ENCODE measurements at regions not wholly inside any gene's neighbourhood (a gene's known extent, or its start where the extent isn't known, plus 50 kb on each side); places are given as distances from the start of the nearest gene placed in this dataset.
"Not testable (repeated sequence)": the region's sequence is repeated elsewhere in the genome, so short reads cannot be mapped to it uniquely, and the experiment has no call there.

- DNase-seq: no peak
Measured at GRCh38 chr7:118949031-118949430, 724.5 kb downstream of the ANKRD7 start.

GRCh38 chr7:118956285-118956684 is 731.8 kb downstream of the ANKRD7 start:
- DNase-seq: not testable (repeated sequence)

- DNase-seq: no peak
Measured at GRCh38 chr7:118969370-118969769, 744.9 kb downstream of the ANKRD7 start.

DNA sequence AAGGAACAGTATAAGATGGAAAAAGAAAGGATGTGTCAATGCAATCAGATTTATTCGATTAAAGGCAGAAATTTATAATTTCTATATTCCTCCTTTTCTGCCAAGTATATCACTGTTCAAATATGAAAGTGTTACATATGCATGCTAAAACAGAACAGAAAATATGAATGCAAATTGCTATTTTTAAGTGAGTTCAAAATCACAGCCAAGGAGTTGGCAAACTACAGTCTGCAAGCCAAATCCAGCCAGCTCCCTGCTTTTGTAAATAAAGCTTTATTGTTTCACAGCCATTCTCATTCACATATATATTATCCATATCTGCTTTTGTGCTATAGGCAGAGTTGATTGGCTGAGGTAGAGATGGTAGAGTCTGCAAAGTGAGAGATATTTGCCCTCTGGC is 747.2 kb downstream of the ANKRD7 start:
- no peak for DNase-seq

- no peak for DNase-seq
Measured at GRCh38 chr7:118974836-118975235, 750.3 kb downstream of the ANKRD7 start.

- DNase-seq: no peak
Measured at GRCh38 chr7:118995350-118995749, 770.8 kb downstream of the ANKRD7 start.

DNA sequence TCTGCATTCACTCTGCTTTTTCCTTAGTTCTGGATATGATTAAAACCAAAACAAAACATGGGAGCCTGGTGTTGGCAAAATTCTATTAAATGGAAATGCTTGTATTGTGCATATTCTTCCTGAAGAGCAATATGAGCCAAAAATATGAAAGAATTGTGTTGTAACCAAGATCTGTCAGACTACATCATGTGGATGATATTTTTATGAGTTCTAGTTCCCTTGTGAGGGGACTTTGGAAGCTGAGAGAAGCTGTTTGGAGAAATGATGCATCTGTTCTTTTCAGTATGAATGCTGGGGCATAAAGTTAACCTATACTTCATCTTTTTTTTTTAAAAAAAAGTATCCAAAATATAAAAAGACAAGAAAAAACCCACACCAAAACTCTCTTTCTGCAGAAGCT is 782.7 kb downstream of the ANKRD7 start:
- no peak for DNase-seq

GRCh38 chr7:119010635-119011034 is 786.1 kb downstream of the ANKRD7 start:
- no peak for DNase-seq

GRCh38 chr7:119026391-119026790 is 801.9 kb downstream of the ANKRD7 start:
- DNase-seq: no peak

DNA sequence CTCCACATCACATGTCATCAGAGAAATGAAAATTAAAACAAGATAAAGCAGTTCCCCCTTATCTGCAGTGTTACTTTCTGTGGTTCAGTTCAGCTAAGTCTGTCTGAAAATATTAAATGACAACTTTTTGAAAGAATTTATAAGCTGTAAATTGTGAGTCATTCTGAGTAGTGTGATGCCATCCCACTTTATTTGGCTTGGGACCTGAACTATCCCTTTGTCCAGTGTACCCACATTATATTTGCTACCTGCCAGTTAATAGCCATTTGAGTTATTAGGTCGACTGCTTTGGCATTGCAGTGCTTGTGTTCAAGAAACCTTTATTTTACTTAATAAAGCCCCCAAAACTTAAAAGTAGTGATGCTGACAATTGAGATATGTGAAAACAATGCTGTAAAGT is 804.2 kb downstream of the ANKRD7 start:
- DNase-seq: no peak

- not testable (repeated sequence) for DNase-seq
Measured at GRCh38 chr7:119032136-119032535, 807.6 kb downstream of the ANKRD7 start.

DNA sequence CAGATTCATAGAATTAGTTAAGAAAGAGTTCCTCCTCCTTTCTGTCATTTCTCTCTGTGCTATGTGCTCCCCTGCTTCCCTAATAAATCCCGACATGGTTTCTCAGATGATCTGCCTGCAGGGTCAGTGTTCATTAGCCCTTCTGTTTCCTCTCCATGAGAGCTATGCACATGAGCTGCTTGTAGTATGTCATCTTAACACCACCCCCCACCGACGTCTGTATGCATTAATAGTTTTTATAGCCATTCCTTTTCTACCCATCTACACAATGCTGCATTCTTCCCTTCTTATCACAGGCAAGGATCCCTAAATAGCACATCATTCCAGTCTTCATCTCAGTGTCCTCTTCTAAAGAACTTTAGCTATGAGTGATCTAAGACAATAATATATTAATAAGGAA is 809.1 kb downstream of the ANKRD7 start:
- no peak for DNase-seq

DNA sequence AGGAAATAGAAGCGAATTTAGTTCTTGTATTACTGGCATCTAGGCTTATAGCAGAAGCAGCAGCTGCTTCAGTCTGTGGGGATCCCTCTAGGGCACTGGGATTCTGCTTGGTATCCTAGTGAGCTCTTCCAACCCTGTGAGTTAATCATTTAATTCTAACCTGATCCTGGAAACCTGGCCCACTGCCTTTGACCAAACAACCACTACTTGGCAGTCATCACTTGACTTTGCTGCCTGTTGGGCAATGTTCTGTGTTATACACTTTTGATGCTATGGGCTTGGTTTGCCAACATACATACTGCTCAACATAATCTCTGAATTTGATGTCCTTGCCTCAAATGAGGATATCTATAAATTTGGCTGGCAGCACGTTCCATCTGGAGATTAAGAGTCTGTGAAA is 813.4 kb downstream of the ANKRD7 start:
- DNase-seq: no peak

GRCh38 chr7:119046068-119046467 is 821.6 kb downstream of the ANKRD7 start:
- no peak for DNase-seq

GRCh38 chr7:119065966-119066365 is 841.5 kb downstream of the ANKRD7 start:
- no peak for DNase-seq

- no peak for DNase-seq
Measured at GRCh38 chr7:119086026-119086425, 861.5 kb downstream of the ANKRD7 start.

DNA sequence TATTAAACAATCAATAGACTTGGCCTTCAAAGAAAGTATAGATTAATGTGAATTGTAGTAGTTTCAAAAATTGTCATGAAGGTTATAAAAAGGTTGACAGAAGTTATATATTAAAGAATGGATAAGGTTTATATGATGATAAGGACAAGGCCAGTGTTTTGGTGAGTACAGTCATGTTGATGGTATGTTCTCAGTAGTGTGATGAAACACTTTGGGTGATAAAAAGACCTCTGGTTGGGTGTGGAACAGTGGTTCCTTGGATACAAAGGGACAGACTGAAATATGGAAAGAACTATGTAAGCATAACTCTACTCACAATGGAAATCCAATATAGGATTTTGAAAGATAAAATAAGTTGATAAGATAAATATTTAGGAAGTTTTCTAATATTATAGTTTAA is 866.3 kb downstream of the ANKRD7 start:
- no peak for DNase-seq

- DNase-seq: no peak
Measured at GRCh38 chr7:119096683-119097082, 872.2 kb downstream of the ANKRD7 start.

DNA sequence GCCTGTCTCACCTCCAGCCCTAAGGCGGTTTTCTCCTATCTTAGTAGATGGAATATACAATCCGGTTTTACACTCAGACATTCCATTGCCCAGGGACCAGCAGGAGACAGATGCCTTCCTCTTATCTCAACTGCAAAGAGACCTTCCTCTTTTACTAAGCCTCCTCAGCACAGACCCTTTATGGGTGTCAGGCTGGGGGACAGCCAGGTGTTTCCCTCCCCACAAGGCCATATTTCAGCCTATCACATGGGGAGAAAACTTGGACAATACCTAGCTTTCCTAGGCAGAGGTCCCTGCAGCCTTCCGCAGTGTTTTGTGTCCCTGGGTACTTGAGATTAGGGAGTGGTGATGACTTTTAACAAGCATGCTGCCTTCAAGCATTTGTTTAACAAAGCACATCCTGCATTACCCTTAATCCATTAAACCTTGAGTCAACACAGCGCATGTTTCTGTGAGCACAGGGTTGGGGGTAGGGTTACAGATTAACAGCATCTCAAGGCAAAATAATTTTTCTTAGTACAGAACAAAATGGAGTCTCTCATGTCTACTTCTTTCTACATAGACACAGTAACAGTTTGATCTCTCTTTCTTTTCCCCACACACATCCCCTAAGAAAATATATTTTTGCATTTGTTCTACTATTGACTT is 876.2 kb downstream of the ANKRD7 start:
- not testable (repeated sequence) for DNase-seq

DNA sequence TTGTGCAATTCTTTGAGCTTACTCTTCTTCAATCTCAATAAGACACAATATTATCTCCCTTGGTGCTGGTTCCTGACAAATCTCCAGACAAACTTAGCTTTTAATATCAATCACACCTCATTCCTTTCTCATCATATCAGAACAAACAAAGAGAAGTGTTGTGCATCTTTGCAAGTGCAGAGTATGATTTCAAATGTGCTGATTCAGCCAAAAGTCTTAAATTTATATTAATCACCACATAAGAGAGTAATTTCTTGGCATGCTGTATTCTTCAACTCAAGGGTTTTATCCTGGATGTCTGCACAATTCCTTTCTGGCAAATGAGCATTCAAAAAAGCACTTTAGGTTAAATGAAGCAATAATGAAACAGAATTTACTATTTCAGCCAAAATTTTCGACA is 877.8 kb downstream of the ANKRD7 start:
- DNase-seq: no peak

- DNase-seq: no peak
Measured at GRCh38 chr7:119105381-119105780, 880.9 kb downstream of the ANKRD7 start.

DNA sequence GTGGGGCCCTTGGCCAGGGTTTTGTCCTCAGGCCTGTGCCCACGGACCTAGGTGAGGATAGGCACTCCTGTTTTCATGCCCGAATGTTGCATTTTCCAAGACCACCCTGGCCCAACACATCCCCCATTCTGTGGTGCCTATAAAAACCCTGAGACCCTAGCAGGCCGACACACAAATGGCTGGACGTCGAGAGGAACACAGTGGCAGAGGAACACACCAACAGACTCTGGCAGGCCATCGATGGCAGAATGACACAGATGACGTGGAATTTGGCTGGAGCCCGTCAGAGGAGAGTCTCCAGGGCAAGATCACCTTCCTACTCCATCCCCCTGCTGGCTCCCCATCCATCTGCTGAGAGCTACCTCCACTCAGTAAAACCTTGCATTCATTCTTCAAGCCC is 898.8 kb downstream of the ANKRD7 start:
- DNase-seq: no peak

DNA sequence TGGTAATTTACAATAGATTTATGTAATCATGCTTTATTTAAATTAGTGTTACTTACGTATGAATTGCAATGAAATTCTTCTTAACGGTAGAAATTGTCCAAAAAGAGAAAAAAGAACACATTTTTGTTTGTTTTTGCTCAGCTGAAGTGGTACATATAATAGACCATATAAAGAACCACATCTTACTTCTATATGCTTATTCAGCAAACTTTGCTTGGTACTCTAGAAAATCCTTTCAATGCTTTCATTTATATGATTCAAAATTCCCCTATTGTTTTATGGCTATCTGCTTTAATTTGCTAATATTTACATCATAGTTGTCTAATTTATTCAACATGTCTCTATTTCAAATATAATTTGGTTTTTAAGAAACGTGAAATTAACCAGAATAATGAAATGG is 903.2 kb downstream of the ANKRD7 start:
- no peak for DNase-seq

DNA sequence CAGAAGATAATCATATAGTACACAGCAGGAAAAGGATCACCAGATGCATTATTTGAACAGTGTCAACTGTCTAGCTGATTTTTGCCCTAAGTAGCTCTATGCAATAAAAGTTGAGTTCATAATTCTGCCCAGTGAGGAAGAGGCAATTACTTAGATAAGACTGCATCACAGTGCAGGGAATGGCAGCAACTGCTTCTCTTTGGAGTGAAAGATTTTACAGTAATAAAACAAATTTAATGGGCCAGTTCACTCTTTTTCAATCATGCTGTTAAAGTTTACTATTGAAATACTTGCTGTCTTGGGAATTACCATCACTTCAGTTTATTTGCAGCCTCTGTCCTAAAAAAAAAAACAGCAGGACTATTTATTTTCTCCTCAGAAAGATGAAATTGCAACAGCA is 907.9 kb downstream of the ANKRD7 start:
- no peak for DNase-seq

- no peak for DNase-seq
Measured at GRCh38 chr7:119167431-119167830, 942.9 kb downstream of the ANKRD7 start.

GRCh38 chr7:119172043-119172442 is 947.5 kb downstream of the ANKRD7 start:
- DNase-seq: no peak

Data from suppressor macrophage treated with lipopolysaccharide for 4 hours (primary cell).